SK-N-DZ (cell line): ENCODE measurements at regions not wholly inside any gene's neighbourhood (a gene's known extent, or its start where the extent isn't known, plus 50 kb on each side); places are given as distances from the start of the nearest gene placed in this dataset.

Experiments used
- DNase-seq: peaks from one replicate; pipeline ENCODE4 v3.0.0-alpha.2; 2015; ENCODE audit warnings: low spot score

- DNase-seq: no peak
Measured at GRCh38 chr4:138756519-138756918, 259.1 kb upstream of the NOCT start.

- no peak for DNase-seq
Measured at GRCh38 chr4:138751309-138751708, 264.3 kb upstream of the NOCT start.

GRCh38 chr4:138749303-138749702 lies 266.3 kb upstream of the NOCT start:
- DNase-seq: no peak

- no peak for DNase-seq
Measured at GRCh38 chr4:138741766-138742377, 273.7 kb upstream of the NOCT start.

GRCh38 chr4:138740816-138741745 lies 274.5 kb upstream of the NOCT start:
- no peak for DNase-seq

GRCh38 chr4:138736362-138736761 lies 279.2 kb upstream of the NOCT start:
- no peak for DNase-seq

- no peak for DNase-seq
Measured at GRCh38 chr4:138734746-138735145, 280.8 kb upstream of the NOCT start.

- DNase-seq: no peak
Measured at GRCh38 chr4:138728566-138728965, 287.0 kb upstream of the NOCT start.

GRCh38 chr4:138727731-138728130 lies 287.9 kb upstream of the NOCT start:
- DNase-seq: no peak

GRCh38 chr4:138724530-138724929 lies 291.1 kb upstream of the NOCT start:
- DNase-seq: no peak

GRCh38 chr4:138716559-138717335 lies 298.8 kb upstream of the NOCT start:
- DNase-seq: no peak

- DNase-seq: no peak
Measured at GRCh38 chr4:138710297-138710696, 305.3 kb upstream of the NOCT start.

GRCh38 chr4:138709859-138710258 lies 305.7 kb upstream of the NOCT start:
- no peak for DNase-seq

GRCh38 chr4:138707746-138708677 lies 307.6 kb upstream of the NOCT start:
- no peak for DNase-seq

GRCh38 chr4:138706201-138706600 lies 309.4 kb upstream of the NOCT start:
- DNase-seq: no peak

GRCh38 chr4:138702190-138702824 lies 313.3 kb upstream of the NOCT start:
- no peak for DNase-seq

- no peak for DNase-seq
Measured at GRCh38 chr4:138698641-138699040, 316.9 kb upstream of the NOCT start.

- DNase-seq: no peak
Measured at GRCh38 chr4:138697851-138698250, 317.7 kb upstream of the NOCT start.

GRCh38 chr4:138696771-138697170 lies 318.8 kb upstream of the NOCT start:
- DNase-seq: no peak

- DNase-seq: no peak
Measured at GRCh38 chr4:138696058-138696457, 319.5 kb upstream of the NOCT start.

GRCh38 chr4:138693526-138693925 lies 322.1 kb upstream of the NOCT start:
- no peak for DNase-seq
